ENCODE measurements at regions not wholly inside any gene's neighbourhood (a gene's known extent, or its start where the extent isn't known, plus 50 kb on each side); places are given as distances from the start of the nearest gene placed in this dataset.
"Not testable (repeated sequence)": the region's sequence is repeated elsewhere in the genome, so short reads cannot be mapped to it uniquely, and the experiment has no call there.

GRCh38 chr12:58425481-58426392 lies 484.4 kb downstream of the ATP23 start:
- peak; percentile 56 for DNase-seq

GRCh38 chr12:58426437-58426836 lies 485.1 kb downstream of the ATP23 start:
- DNase-seq: not testable (repeated sequence)

DNA sequence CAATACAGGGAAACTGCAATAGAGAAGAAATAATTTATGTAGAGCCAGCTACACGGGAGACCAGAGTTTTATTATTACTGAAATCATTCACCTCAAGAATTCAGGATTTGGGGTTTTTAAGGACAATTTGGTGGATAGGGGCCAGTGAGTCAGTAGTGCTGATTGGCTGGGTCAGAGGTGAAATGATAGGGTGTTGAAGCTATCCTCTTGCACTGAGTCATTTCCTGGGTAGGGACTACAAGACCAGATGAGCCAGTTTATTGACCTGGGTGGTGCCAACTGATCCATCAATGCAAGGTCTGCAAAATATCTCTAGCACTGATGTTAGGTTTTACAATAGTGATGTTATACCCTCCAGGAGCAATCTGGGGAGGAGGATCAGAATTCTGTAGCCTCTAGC lies 486.3 kb downstream of the LRIG3 start:
- DNase-seq: no peak

DNA sequence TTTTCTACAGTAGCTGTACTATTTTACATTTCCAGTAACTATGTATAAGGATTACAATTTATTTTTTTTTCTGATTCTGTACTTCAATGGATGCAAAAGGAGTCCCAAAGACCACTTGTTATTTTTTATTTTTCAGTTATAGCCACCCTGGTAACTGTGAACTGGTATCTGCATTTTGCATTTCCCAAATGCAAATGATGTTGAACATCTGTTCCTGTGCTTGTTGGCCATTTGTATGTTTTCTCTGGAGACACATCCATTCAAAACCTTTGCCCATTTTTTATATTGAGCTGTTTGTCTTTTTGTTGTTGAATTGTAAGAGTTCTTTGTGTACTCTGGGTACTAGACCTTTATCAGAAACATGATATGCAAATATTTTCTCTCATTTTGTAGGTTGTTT lies 485.6 kb downstream of the LRIG3 start:
- DNase-seq: no peak

GRCh38 chr12:58435647-58436046 lies 484.7 kb downstream of the LRIG3 start:
- no peak for DNase-seq

DNA sequence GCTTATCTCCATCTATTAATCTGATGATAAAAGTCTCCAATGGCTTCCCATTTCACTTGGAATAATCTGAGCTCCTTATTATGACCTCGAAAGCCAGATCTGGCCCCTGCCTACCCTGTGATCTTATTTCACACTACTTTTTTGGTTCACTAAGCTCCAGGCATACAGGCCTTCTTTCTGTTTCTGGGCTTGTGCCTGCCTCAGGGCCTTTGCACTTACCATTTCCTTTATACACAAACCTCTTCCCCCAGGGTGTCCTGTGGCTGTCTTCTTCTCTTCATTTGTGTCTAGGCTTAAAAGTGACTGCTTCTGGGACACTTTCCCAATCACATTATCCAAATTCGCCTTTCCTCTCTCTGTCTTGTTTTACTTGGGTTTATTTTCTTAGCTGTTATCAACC lies 478.8 kb downstream of the LRIG3 start:
- DNase-seq: no peak

DNA sequence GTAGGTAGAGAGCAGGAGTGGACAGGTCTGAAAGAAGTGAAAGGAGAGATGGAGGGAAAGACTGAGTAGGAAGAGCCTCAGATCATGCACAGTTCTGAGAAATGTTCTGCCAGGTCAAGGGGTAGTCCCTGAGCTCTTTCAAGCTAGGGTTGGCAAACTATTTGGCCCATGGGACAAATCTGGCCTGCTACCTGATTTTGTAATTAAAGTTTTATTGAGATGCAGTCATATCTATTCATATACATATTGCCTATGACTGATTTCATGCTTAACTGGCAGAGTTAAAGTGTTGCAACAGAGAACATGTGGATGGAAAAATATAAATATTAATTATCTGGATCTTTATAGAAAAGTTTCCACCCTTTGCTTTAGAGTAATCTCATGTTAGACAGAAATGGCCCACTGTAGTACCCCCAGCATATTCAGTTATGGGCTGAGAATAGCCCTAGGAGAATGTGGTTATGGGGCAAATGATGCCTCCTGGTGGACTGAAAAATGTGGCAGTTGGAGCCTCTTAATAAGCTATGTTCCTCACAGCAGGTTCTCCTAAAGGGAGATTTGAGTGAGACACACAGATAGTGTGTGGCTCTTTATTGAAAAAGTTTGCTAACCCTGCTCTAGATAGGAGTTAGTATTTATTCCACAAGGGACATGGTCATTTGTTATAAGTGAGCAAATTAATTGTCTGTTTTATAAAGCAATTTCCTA lies 476.9 kb downstream of the LRIG3 start:
- no peak for DNase-seq

- peak; percentile 21 for DNase-seq
Measured at GRCh38 chr12:58443981-58444371, 476.3 kb downstream of the LRIG3 start.

DNA sequence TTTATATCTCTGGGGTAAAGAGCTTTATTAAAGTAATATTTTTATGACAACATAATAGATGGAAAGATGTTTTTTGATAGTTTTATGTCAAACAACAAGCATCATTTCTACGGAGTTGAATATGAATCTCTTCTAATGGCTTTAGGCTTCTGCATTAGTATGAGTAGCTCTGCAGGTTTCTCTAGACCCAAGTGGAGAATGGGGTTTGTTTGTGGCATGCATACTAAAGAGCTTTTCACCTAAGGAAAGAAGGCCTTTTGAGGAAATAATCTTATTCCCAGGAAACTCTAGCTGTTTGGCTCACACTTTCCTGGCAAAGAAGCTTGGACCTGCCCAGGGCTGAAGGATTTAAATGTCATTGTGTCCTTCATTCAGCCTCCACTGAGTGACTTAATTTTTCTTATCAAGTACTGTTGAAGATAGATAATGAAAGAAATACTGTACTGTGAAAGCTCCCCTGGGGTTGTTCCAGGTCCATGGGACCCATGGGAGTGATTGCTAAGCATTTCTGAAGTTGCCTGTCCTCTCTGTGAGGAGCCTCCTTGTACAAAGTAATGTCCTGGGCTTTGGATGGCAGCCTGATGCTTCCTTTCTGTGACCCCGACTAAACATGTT lies 469.3 kb downstream of the LRIG3 start:
- DNase-seq: no peak

- no peak for DNase-seq
Measured at GRCh38 chr12:58452546-58452945, 467.8 kb downstream of the LRIG3 start.

- no peak for DNase-seq
Measured at GRCh38 chr12:58453306-58453705, 467.0 kb downstream of the LRIG3 start.

DNA sequence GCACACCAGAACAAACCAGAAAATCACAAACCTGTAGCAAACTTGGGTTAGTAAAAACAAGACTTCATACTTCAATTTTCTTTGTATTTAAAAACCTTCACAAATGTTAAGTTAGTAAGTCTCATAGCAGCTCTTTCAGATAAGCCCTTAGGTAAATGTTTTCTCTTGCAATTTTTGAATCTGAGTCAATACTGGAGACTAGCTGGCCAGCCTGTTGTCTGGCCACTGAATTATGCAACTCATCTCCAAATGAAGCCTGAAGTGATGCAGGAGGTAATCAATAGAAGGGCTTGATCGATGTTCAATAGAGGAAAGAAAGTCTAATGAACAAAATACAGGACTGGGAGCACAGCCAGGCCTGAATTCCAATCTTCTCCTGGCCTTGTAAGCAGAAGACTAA lies 465.2 kb downstream of the LRIG3 start:
- no peak for DNase-seq

DNA sequence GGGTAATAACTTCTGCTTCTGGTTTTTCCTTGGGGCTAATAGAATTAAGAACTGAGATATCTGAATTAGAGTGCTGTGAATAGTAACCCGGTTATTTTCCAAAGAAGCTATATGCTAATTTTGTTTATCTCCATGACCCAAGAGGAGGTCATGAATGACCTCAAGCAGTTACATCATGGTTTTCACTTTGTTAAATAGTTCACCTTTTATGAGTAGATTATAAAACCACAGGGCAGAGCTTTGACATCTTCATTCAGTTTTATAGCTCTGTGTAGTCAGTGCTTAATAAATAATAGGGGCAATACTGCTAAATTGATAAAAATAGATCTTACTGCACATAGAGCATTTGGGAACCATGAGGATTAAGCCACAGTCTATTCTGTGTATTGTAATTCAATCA lies 462.2 kb downstream of the LRIG3 start:
- DNase-seq: no peak

- DNase-seq: no peak
Measured at GRCh38 chr12:58459191-58459590, 461.1 kb downstream of the LRIG3 start.

DNA sequence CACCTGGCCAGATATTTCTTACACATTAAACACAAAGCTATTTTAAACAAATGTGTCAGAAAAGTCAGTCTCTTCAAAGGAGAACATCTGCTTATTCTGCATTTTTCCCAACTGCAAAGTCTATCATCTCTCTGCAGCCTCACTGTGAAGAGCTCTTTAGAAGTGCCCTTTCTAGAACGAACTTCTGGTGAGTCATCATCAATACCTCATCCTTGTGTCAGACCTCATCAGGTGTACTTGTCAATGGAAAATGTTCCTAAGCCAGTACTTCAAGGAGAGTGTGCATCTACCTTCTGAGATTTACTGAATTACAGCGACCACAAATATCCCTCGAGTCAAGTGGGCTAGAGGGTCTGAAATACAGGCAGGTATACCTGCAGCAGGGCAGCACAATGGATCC lies 457.3 kb downstream of the LRIG3 start:
- no peak for DNase-seq

GRCh38 chr12:58465418-58465817 lies 454.9 kb downstream of the LRIG3 start:
- DNase-seq: no peak

- no peak for DNase-seq
Measured at GRCh38 chr12:58470266-58471010, 449.9 kb downstream of the LRIG3 start.

DNA sequence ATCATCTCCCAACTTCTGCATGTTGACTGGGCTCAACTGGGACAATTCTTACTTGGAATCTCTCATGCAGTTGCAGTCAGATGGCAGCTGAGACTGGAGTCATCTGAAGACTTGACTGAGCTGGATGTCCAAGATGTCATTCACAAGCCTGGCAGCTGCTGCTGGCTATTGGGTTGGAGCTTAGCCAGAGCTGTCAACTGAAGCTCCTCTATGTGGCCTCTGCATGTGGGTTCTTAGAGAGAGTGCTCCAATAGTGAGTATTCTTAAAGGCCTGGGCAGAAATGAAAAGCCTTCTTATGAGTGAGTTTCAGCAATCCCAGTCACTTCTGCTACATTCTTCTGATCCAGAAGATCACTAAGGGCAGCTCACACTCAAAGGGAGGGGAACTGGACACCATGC lies 440.9 kb downstream of the LRIG3 start:
- DNase-seq: peak; percentile 48

- no peak for DNase-seq
Measured at GRCh38 chr12:58481811-58482210, 438.5 kb downstream of the LRIG3 start.

- DNase-seq: no peak
Measured at GRCh38 chr12:58487255-58487654, 433.0 kb downstream of the LRIG3 start.

DNA sequence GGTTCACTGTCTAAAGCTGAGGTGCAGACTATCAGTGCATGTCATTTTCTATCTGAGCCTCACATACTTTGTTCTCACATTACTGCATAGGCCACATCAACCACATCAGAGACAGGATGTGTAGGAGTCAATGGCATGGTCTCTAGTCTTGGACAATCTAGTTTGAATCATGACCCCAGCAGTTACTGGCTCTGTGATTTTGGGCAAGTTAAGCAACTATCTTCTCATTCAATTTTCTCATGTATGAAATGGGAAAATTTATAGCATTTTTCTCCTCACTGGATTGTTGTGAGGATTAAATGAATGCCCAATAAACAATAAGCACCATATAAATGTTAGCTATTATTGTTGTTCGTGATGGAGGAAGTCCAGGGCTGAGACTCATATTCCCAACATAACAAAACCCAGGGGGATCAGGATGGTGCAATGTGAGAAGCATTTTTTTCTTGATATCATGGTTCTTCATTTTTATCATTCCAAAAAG lies 432.6 kb downstream of the LRIG3 start:
- DNase-seq: no peak

DNA sequence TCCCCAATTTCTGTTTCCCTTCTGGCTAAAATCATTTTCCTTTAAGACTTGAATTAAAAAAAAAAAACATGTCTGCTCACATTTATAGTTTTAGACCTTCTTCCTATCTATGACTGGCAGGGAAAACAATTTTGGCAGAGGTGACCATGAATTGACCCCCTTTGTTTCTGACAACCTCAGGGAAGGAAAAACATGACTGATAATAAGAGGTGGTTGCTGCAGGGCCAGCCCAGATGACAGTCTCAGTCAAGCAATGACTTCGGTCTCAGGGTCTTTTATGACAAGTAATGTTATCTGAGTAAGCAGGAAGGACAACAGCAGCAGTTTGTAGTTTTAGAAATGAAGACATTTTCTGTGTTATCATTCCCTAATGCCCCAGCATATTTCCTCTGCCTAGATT lies 430.9 kb downstream of the LRIG3 start:
- DNase-seq: no peak

DNA sequence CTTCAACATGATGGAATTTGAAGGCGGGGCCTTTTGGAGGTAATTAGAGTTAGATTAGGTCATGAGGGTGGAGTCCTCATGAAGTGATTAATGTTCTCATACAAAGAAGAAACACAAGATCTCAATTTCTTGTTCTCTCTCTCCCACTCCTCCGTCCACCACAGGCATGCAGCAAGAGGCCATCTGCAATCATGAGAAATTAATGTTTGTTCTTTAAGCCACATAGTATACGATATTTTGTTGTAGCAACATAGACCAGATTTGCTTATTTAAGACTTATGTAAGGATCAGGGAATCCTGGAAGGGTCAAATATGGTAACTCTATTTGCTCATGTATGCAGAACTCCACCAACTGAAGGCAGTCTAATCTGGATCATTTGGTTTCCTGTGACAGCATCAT lies 429.0 kb downstream of the LRIG3 start:
- no peak for DNase-seq

Data from femur (tissue), 1 donor.